ENCODE measurements at regions not wholly inside any gene's neighbourhood (a gene's known extent, or its start where the extent isn't known, plus 50 kb on each side); places are given as distances from the start of the nearest gene placed in this dataset.
"Not testable (repeated sequence)": the region's sequence is repeated elsewhere in the genome, so short reads cannot be mapped to it uniquely, and the experiment has no call there.

GRCh38 chr5:19196631-19197030, 791.4 kb downstream of the CDH18 start:
- DNase-seq (ENCODE audit: low read depth in 2 of 2) = no peak

GRCh38 chr5:19200251-19200650, 787.7 kb downstream of the CDH18 start:
- no peak for DNase-seq (ENCODE audit: low read depth in 2 of 2)

- DNase-seq (ENCODE audit: low read depth in 2 of 2) = no peak
These were observed 779.6 kb downstream of the CDH18 start for GRCh38 chr5:19208397-19208796.

GRCh38 chr5:19210886-19211285, 777.1 kb downstream of the CDH18 start:
- DNase-seq (ENCODE audit: low read depth in 2 of 2) = no peak

- DNase-seq (ENCODE audit: low read depth in 2 of 2) = no peak
These were observed 758.7 kb downstream of the CDH18 start for GRCh38 chr5:19229179-19229835.

GRCh38 chr5:19233573-19233972, 754.4 kb downstream of the CDH18 start:
- DNase-seq (ENCODE audit: low read depth in 2 of 2) = no peak

GRCh38 chr5:19235101-19235584, 752.9 kb downstream of the CDH18 start:
- no peak for DNase-seq (ENCODE audit: low read depth in 2 of 2)

- no peak for DNase-seq (ENCODE audit: low read depth in 2 of 2)
These were observed 747.8 kb downstream of the CDH18 start for GRCh38 chr5:19240170-19240569.

GRCh38 chr5:19241690-19242089, 746.3 kb downstream of the CDH18 start:
- no peak for DNase-seq (ENCODE audit: low read depth in 2 of 2)

- DNase-seq (ENCODE audit: low read depth in 2 of 2) = not testable (repeated sequence)
These were observed 741.8 kb downstream of the CDH18 start for GRCh38 chr5:19246191-19246590.

- DNase-seq (ENCODE audit: low read depth in 2 of 2) = no peak
These were observed 740.7 kb downstream of the CDH18 start for GRCh38 chr5:19247302-19247701.

- DNase-seq (ENCODE audit: low read depth in 2 of 2) = no peak
These were observed 732.0 kb downstream of the CDH18 start for GRCh38 chr5:19256036-19256435.

- no peak for DNase-seq (ENCODE audit: low read depth in 2 of 2)
These were observed 729.3 kb downstream of the CDH18 start for GRCh38 chr5:19258686-19259085.

GRCh38 chr5:19261879-19262278, 726.1 kb downstream of the CDH18 start:
- DNase-seq (ENCODE audit: low read depth in 2 of 2) = no peak

GRCh38 chr5:19264821-19265220, 723.2 kb downstream of the CDH18 start:
- DNase-seq (ENCODE audit: low read depth in 2 of 2) = no peak

GRCh38 chr5:19266791-19267190, 721.2 kb downstream of the CDH18 start:
- no peak for DNase-seq (ENCODE audit: low read depth in 2 of 2)

GRCh38 chr5:19270153-19270552, 717.8 kb downstream of the CDH18 start:
- DNase-seq (ENCODE audit: low read depth in 2 of 2) = no peak

- no peak for DNase-seq (ENCODE audit: low read depth in 2 of 2)
These were observed 713.4 kb downstream of the CDH18 start for GRCh38 chr5:19274578-19274977.

- DNase-seq (ENCODE audit: low read depth in 2 of 2) = no peak
These were observed 702.7 kb downstream of the CDH18 start for GRCh38 chr5:19285286-19285685.

- DNase-seq (ENCODE audit: low read depth in 2 of 2) = not testable (repeated sequence)
These were observed 700.3 kb downstream of the CDH18 start for GRCh38 chr5:19287548-19288277.

- DNase-seq (ENCODE audit: low read depth in 2 of 2) = not testable (repeated sequence)
These were observed 699.7 kb downstream of the CDH18 start for GRCh38 chr5:19288311-19288710.

- no peak for DNase-seq (ENCODE audit: low read depth in 2 of 2)
These were observed 690.1 kb downstream of the CDH18 start for GRCh38 chr5:19297934-19298333.

GRCh38 chr5:19301271-19301670, 686.7 kb downstream of the CDH18 start:
- DNase-seq (ENCODE audit: low read depth in 2 of 2) = no peak
